Activated CD4-positive, CD25-positive, alpha-beta regulatory T cell treated with anti-CD3 and anti-CD28 coated beads, Interleukin-2, amount 50 U/mL, for 16 hours (primary cell): ENCODE measurements at regions not wholly inside any gene's neighbourhood (a gene's known extent, or its start where the extent isn't known, plus 50 kb on each side); places are given as distances from the start of the nearest gene placed in this dataset.

ENCODE experiments used
- DNase-seq: peaks from one replicate; pipeline ENCODE4 v3.0.0-alpha.2; 2020; ENCODE audit warnings: low read depth, low spot score

- DNase-seq, result no peak
These were observed 310.9 kb upstream of the ZNF32 start for GRCh38 chr10:43959364-43960134.

- DNase-seq, result no peak
These were observed 310.3 kb upstream of the ZNF32 start for GRCh38 chr10:43958964-43959363.

GRCh38 chr10:43958071-43958432 is 309.4 kb upstream of the ZNF32 start:
- DNase-seq, result no peak

GRCh38 chr10:43957267-43958070 is 308.8 kb upstream of the ZNF32 start:
- no peak for DNase-seq

- no peak for DNase-seq
These were observed 307.3 kb upstream of the ZNF32 start for GRCh38 chr10:43955978-43956377.

GRCh38 chr10:43955002-43955596 is 306.4 kb upstream of the ZNF32 start:
- DNase-seq, result no peak

GRCh38 chr10:43953672-43954071 is 305.0 kb upstream of the ZNF32 start:
- no peak for DNase-seq

GRCh38 chr10:43952760-43953159 is 304.1 kb upstream of the ZNF32 start:
- DNase-seq, result no peak

- no peak for DNase-seq
These were observed 300.7 kb upstream of the ZNF32 start for GRCh38 chr10:43949351-43949750.

- DNase-seq, result no peak
These were observed 297.8 kb upstream of the ZNF32 start for GRCh38 chr10:43946445-43946844.

- no peak for DNase-seq
These were observed 297.2 kb upstream of the ZNF32 start for GRCh38 chr10:43945908-43946307.

- DNase-seq, result no peak
These were observed 296.5 kb upstream of the ZNF32 start for GRCh38 chr10:43945094-43945730.

- no peak for DNase-seq
These were observed 295.9 kb upstream of the ZNF32 start for GRCh38 chr10:43944381-43945093.

- DNase-seq, result no peak
These were observed 295.2 kb upstream of the ZNF32 start for GRCh38 chr10:43943818-43944360.

GRCh38 chr10:43943119-43943817 is 294.6 kb upstream of the ZNF32 start:
- no peak for DNase-seq

GRCh38 chr10:43942096-43942850 is 293.6 kb upstream of the ZNF32 start:
- DNase-seq, result no peak

GRCh38 chr10:43940898-43941837 is 292.5 kb upstream of the ZNF32 start:
- no peak for DNase-seq

GRCh38 chr10:43939939-43940820 is 291.5 kb upstream of the ZNF32 start:
- DNase-seq, result no peak
